Upper lobe of right lung (tissue), 1 donor: ENCODE measurements at regions not wholly inside any gene's neighbourhood (a gene's known extent, or its start where the extent isn't known, plus 50 kb on each side); places are given as distances from the start of the nearest gene placed in this dataset.

ENCODE experiments used
- ATAC-seq: fragments of 200-7000 bp; cut with Tn5 transposase; one replicate; pipeline ENCODE4 v1.9.1; 2020; ENCODE audit warnings: mild to moderate bottlenecking, moderate library complexity
- DNase-seq: peaks from one replicate; pipeline ENCODE4 v3.0.0-alpha.2; 2020
- H3K27ac ChIP-seq: fragments of 200-600 bp; one replicate; pipeline ENCODE4 v1.8.0; 2022
- H3K27me3 ChIP-seq: fragments of 200-600 bp; one replicate; pipeline ENCODE4 v1.8.0; 2022; ENCODE audit warnings: mild to moderate bottlenecking
- H3K36me3 ChIP-seq: fragments of 200-600 bp; one replicate; pipeline ENCODE4 v1.8.0; 2022
- H3K4me1 ChIP-seq: fragments of 200-600 bp; one replicate; pipeline ENCODE4 v1.8.0; 2022
- H3K4me3 ChIP-seq: fragments of 200-600 bp; one replicate; pipeline ENCODE4 v1.8.0; 2022; ENCODE audit warnings: mild to moderate bottlenecking
- H3K9me3 ChIP-seq: fragments of 200-600 bp; one replicate; pipeline ENCODE4 v1.8.0; 2022
- CTCF ChIP-seq: fragments of 200-600 bp; IDR thresholded peaks from one replicate; pipeline ENCODE4 v1.8.0; 2022; ENCODE audit warnings: antibody characterized with exemption
- intact Hi-C: fragments of 100-400 bp; cut with DNase I; formaldehyde crosslinking; loops from one replicate; pipeline ENCODE4 v1.11.0; 2022
- donor health status: DM: no; HTN: yes; CAD: no; lungs with severe emphysema.

GRCh38 chr3:145776782-145777408 is 384.1 kb downstream of the PLOD2 start:
- H3K36me3 ChIP-seq: no peaks in the 10 kb centered on the region
- no peaks in the 10 kb centered on the region for H3K9me3 ChIP-seq
- H3K4me3 ChIP-seq: no peak overlapping the region
- H3K27me3 ChIP-seq: no peaks in the 10 kb centered on the region
- ATAC-seq (peak; percentile 50), DNase-seq (no peak)
- no peak overlapping the region for H3K27ac ChIP-seq
- peak; percentile 52 for TF ChIP-seq CTCF
- no peaks in the 10 kb centered on the region for H3K4me1 ChIP-seq
- intact Hi-C loops: no loop called here

GRCh38 chr3:145780301-145780700 is 380.7 kb downstream of the PLOD2 start:
- no peak overlapping the region for H3K4me3 ChIP-seq
- no peaks in the 10 kb centered on the region for H3K36me3 ChIP-seq
- H3K27me3 ChIP-seq: no peaks in the 10 kb centered on the region
- intact Hi-C loops: no loop called here
- no peak for TF ChIP-seq CTCF
- no peak for DNase-seq
- H3K27ac ChIP-seq: no peak overlapping the region
- no peaks in the 10 kb centered on the region for H3K9me3 ChIP-seq
- no peak for ATAC-seq
- no peaks in the 10 kb centered on the region for H3K4me1 ChIP-seq

GRCh38 chr3:145785668-145786067 is 375.3 kb downstream of the PLOD2 start:
- H3K4me1 ChIP-seq: no peaks in the 10 kb centered on the region
- intact Hi-C loops: no loop called here

GRCh38 chr3:145798007-145798406 is 363.0 kb downstream of the PLOD2 start:
- intact Hi-C loops: no loop called here
- no peak for ATAC-seq
- no peak for TF ChIP-seq CTCF

More at GRCh38 chr3:145785668-145786067, 375.3 kb downstream of the PLOD2 start:
- Histone ChIP-seq H3K4me3 (no peak overlapping the region), H3K36me3 (no peaks in the 10 kb centered on the region), H3K27me3 (no peaks in the 10 kb centered on the region), H3K9me3 (no peaks in the 10 kb centered on the region), H3K27ac (no peak overlapping the region)
- ATAC-seq: no peak
- TF ChIP-seq CTCF: no peak
- DNase-seq: no peak

GRCh38 chr3:145798696-145799537 is 362.1 kb downstream of the PLOD2 start:
- H3K36me3 ChIP-seq: no peaks in the 10 kb centered on the region
- H3K27ac ChIP-seq: no peak overlapping the region
- H3K9me3 ChIP-seq: no peaks in the 10 kb centered on the region
- H3K4me3 ChIP-seq: no peak overlapping the region
- DNase-seq (no peak), ATAC-seq (no peak)
- no peak for TF ChIP-seq CTCF
- no peaks in the 10 kb centered on the region for H3K4me1 ChIP-seq
- intact Hi-C loops: no loop called here
- H3K27me3 ChIP-seq: no peaks in the 10 kb centered on the region

More at GRCh38 chr3:145798007-145798406, 363.0 kb downstream of the PLOD2 start:
- Histone ChIP-seq H3K36me3 (no peaks in the 10 kb centered on the region), H3K4me3 (no peak overlapping the region), H3K27me3 (no peaks in the 10 kb centered on the region), H3K4me1 (no peaks in the 10 kb centered on the region), H3K27ac (no peak overlapping the region), H3K9me3 (no peaks in the 10 kb centered on the region)
- DNase-seq: no peak
